ENCODE measurements at regions not wholly inside any gene's neighbourhood (a gene's known extent, or its start where the extent isn't known, plus 50 kb on each side); places are given as distances from the start of the nearest gene placed in this dataset.

- WGBS, result 81% methylated on average over 4 of the region's 4 CpGs
- Histone ChIP-seq H3K36me3 (ENCODE audit: control insufficient read depth in 4 of 4, insufficient read depth in 3 of 4, low read depth in 1 of 4, low read length in 3 of 4) (no peaks in the 10 kb centered on the region), H3K27me3 (ENCODE audit: control insufficient read depth in 4 of 4, insufficient read depth in 4 of 4, low read length in 3 of 4) (no peaks in the 10 kb centered on the region), H3K9me3 (ENCODE audit: control insufficient read depth in 4 of 4, low read length in 3 of 4) (peaks cover 0 to 11% (median 3%) of the 10 kb centered on the region in 4 donors), H3K4me3 (ENCODE audit: low read depth in 1 of 3, low read length in 3 of 3) (no peak overlapping the region), H3K27ac (ENCODE audit: low read depth in 1 of 2, low read length in 2 of 2) (no peak overlapping the region), H3K4me1 (ENCODE audit: control insufficient read depth in 4 of 4, insufficient read depth in 4 of 4, low read length in 3 of 4) (no peaks in the 10 kb centered on the region), H3K9ac (ENCODE audit: low read depth in 1 of 2, low read length in 2 of 2) (no peak overlapping the region)
- TF ChIP-seq GABPA (IDR thresholded peaks at IDR 0.05 in 1 of 2, conservative IDR thresholded peaks at IDR 0.05 in 1 of 2) (no peak), HNF4A (conservative IDR thresholded peaks at IDR 0.05) (no peak), RAD21 (IDR thresholded peaks at IDR 0.05) (no peak), JUND (IDR thresholded peaks at IDR 0.05) (no peak), SP1 (IDR thresholded peaks at IDR 0.05) (no peak), ATF3 (IDR thresholded peaks at IDR 0.05) (no peak)
- no peak for DNase-seq (ENCODE audit: low spot score)
These were observed 108.7 kb upstream of the RGMB start for GRCh38 chr5:98664736-98665135.

GRCh38 chr5:98679963-98680362 is 93.5 kb upstream of the RGMB start:
- whole genome bisulfite sequencing, result 44% methylated on average over 4 of the region's 4 CpGs

GRCh38 chr5:98690002-98690401 is 83.5 kb upstream of the RGMB start:
- Histone ChIP-seq H3K36me3 (ENCODE audit: control insufficient read depth in 4 of 4, insufficient read depth in 3 of 4, low read depth in 1 of 4, low read length in 3 of 4) (no peaks in the 10 kb centered on the region), H3K27me3 (ENCODE audit: control insufficient read depth in 4 of 4, insufficient read depth in 4 of 4, low read length in 3 of 4) (no peaks in the 10 kb centered on the region), H3K4me3 (ENCODE audit: low read depth in 1 of 3, low read length in 3 of 3) (no peak overlapping the region), H3K4me1 (ENCODE audit: control insufficient read depth in 4 of 4, insufficient read depth in 4 of 4, low read length in 3 of 4) (no peaks in the 10 kb centered on the region), H3K9ac (ENCODE audit: low read depth in 1 of 2, low read length in 2 of 2) (no peak overlapping the region), H3K9me3 (ENCODE audit: control insufficient read depth in 4 of 4, low read length in 3 of 4) (peaks cover 0 to 6% (median 2%) of the 10 kb centered on the region in 4 donors), H3K27ac (ENCODE audit: low read depth in 1 of 2, low read length in 2 of 2) (no peak overlapping the region)
- no peak for TF ChIP-seq RXRA (IDR thresholded peaks at IDR 0.05)
- no peak for DNase-seq (ENCODE audit: low spot score)

More at GRCh38 chr5:98679963-98680362, 93.5 kb upstream of the RGMB start:
- no peaks in the 10 kb centered on the region for H3K27me3 ChIP-seq (ENCODE audit: control insufficient read depth in 4 of 4, insufficient read depth in 4 of 4, low read length in 3 of 4)
- TF ChIP-seq SP1 (IDR thresholded peaks at IDR 0.05) (no peak), HNF4G (IDR thresholded peaks at IDR 0.05) (no peak), RAD21 (IDR thresholded peaks at IDR 0.05) (no peak), NR2F2 (IDR thresholded peaks at IDR 0.05) (no peak), TAF1 (conservative IDR thresholded peaks at IDR 0.05) (no peak), JUND (IDR thresholded peaks at IDR 0.05) (no peak), HNF4A (conservative IDR thresholded peaks at IDR 0.05) (no peak)
- no peak overlapping the region for H3K9ac ChIP-seq (ENCODE audit: low read depth in 1 of 2, low read length in 2 of 2)
- H3K4me1 ChIP-seq (ENCODE audit: control insufficient read depth in 4 of 4, insufficient read depth in 4 of 4, low read length in 3 of 4), result no peaks in the 10 kb centered on the region
- H3K36me3 ChIP-seq (ENCODE audit: control insufficient read depth in 4 of 4, insufficient read depth in 3 of 4, low read depth in 1 of 4, low read length in 3 of 4), result no peaks in the 10 kb centered on the region
- H3K27ac ChIP-seq (ENCODE audit: low read depth in 1 of 2, low read length in 2 of 2), result no peak overlapping the region
- peaks cover 0 to 4% (median 0%) of the 10 kb centered on the region in 4 donors for H3K9me3 ChIP-seq (ENCODE audit: control insufficient read depth in 4 of 4, low read length in 3 of 4)
- H3K4me3 ChIP-seq (ENCODE audit: low read depth in 1 of 3, low read length in 3 of 3), result no peak overlapping the region
- no peak for DNase-seq (ENCODE audit: low spot score)

- H3K9ac ChIP-seq (ENCODE audit: low read depth in 1 of 2, low read length in 2 of 2), result no peak overlapping the region
- H3K36me3 ChIP-seq (ENCODE audit: control insufficient read depth in 4 of 4, insufficient read depth in 3 of 4, low read depth in 1 of 4, low read length in 3 of 4), result no peaks in the 10 kb centered on the region
- no peak overlapping the region for H3K4me3 ChIP-seq (ENCODE audit: low read depth in 1 of 3, low read length in 3 of 3)
- no peak overlapping the region for H3K27ac ChIP-seq (ENCODE audit: low read depth in 1 of 2, low read length in 2 of 2)
- TF ChIP-seq SP1 (IDR thresholded peaks at IDR 0.05) (no peak), TAF1 (conservative IDR thresholded peaks at IDR 0.05) (no peak)
- TF ChIP-seq, protein P1, sequence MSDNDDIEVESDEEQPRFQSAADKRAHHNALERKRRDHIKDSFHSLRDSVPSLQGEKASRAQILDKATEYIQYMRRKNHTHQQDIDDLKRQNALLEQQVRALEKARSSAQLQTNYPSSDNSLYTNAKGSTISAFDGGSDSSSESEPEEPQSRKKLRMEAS (IDR thresholded peaks at IDR 0.05), result no peak
- H3K27me3 ChIP-seq (ENCODE audit: control insufficient read depth in 4 of 4, insufficient read depth in 4 of 4, low read length in 3 of 4), result no peaks in the 10 kb centered on the region
- no peaks in the 10 kb centered on the region for H3K4me1 ChIP-seq (ENCODE audit: control insufficient read depth in 4 of 4, insufficient read depth in 4 of 4, low read length in 3 of 4)
- 70% methylated on average over 1 of the region's 1 CpG for WGBS
- peaks cover 0 to 6% (median 3%) of the 10 kb centered on the region in 4 donors for H3K9me3 ChIP-seq (ENCODE audit: control insufficient read depth in 4 of 4, low read length in 3 of 4)
- no peak for DNase-seq (ENCODE audit: low spot score)
These were observed 78.6 kb upstream of the RGMB start for GRCh38 chr5:98694902-98695301.

Data from liver (tissue), 7 donors.